HUES64 (cell line): ENCODE measurements at regions not wholly inside any gene's neighbourhood (a gene's known extent, or its start where the extent isn't known, plus 50 kb on each side); places are given as distances from the start of the nearest gene placed in this dataset.

ENCODE experiments used
- H3K27ac ChIP-seq: 2 replicates; pipeline ENCODE4 v1.7.0; 2013; ENCODE audit warnings: low read depth, low read length, inconsistent platforms
- H3K27me3 ChIP-seq: 2 replicates; pipeline ENCODE4 v1.6.1; 2013; ENCODE audit warnings: mild to moderate bottlenecking, low read length; ENCODE audit not compliant: insufficient read depth
- H3K36me3 ChIP-seq: 2 replicates; pipeline ENCODE4 v1.6.1; 2013; ENCODE audit warnings: mild to moderate bottlenecking, low read length; ENCODE audit not compliant: insufficient read depth
- H3K4me1 ChIP-seq: 2 replicates; pipeline ENCODE4 v1.6.1; 2013; ENCODE audit warnings: mild to moderate bottlenecking, low read length, moderate library complexity; ENCODE audit not compliant: insufficient read depth
- H3K4me3 ChIP-seq: 2 replicates; pipeline ENCODE4 v1.5.1; 2013; ENCODE audit warnings: mild to moderate bottlenecking, low read length, moderate library complexity
- H3K9ac ChIP-seq: 2 replicates; pipeline ENCODE4 v1.6.1; 2013; ENCODE audit warnings: mild to moderate bottlenecking, low read depth, low read length
- H3K9me3 ChIP-seq: 2 replicates; pipeline ENCODE4 v1.6.1; 2013; ENCODE audit warnings: low read depth, low read length; ENCODE audit not compliant: insufficient read depth
- WGBS: fragments of 150-250, 120-280 bp; methylation state at CpG from one replicate; pipeline ENCODE4 v1.1.7; 2013; ENCODE audit warnings: missing lambda C conversion rate; 5-methylcytosine and 5-hydroxymethylcytosine counted together

- Histone ChIP-seq H3K4me1 (peaks cover 24% of the 10 kb centered on the region), H3K27me3 (no peaks in the 10 kb centered on the region), H3K9ac (no peak overlapping the region), H3K36me3 (no peaks in the 10 kb centered on the region), H3K4me3 (no peak overlapping the region), H3K9me3 (no peaks in the 10 kb centered on the region), H3K27ac (no peak overlapping the region)
- 93% methylated on average over 8 of the region's 8 CpGs for WGBS
Observed at GRCh38 chr7:87671-88070, 104.7 kb upstream of the FAM20C start.

GRCh38 chr7:88095-88926 is 104.1 kb upstream of the FAM20C start:
- WGBS: 77% methylated on average over 27 of the region's 27 CpGs
- no peak overlapping the region for H3K27ac ChIP-seq

GRCh38 chr7:88927-89231 is 103.5 kb upstream of the FAM20C start:
- H3K9me3 ChIP-seq: no peaks in the 10 kb centered on the region
- no peak overlapping the region for H3K27ac ChIP-seq
- no peaks in the 10 kb centered on the region for H3K36me3 ChIP-seq
- H3K4me3 ChIP-seq: no peak overlapping the region
- 91% methylated on average over 6 of the region's 6 CpGs for WGBS
- H3K9ac ChIP-seq: no peak overlapping the region
- H3K27me3 ChIP-seq: no peaks in the 10 kb centered on the region
- H3K4me1 ChIP-seq: peaks cover 30% of the 10 kb centered on the region

More at GRCh38 chr7:88095-88926, 104.1 kb upstream of the FAM20C start:
- H3K36me3 ChIP-seq: no peaks in the 10 kb centered on the region
- peaks cover 26% of the 10 kb centered on the region for H3K4me1 ChIP-seq
- no peaks in the 10 kb centered on the region for H3K9me3 ChIP-seq
- no peaks in the 10 kb centered on the region for H3K27me3 ChIP-seq
- no peak overlapping the region for H3K9ac ChIP-seq
- H3K4me3 ChIP-seq: no peak overlapping the region

GRCh38 chr7:89232-90019 is 102.9 kb upstream of the FAM20C start:
- no peak overlapping the region for H3K4me3 ChIP-seq
- no peaks in the 10 kb centered on the region for H3K9me3 ChIP-seq
- no peaks in the 10 kb centered on the region for H3K27me3 ChIP-seq
- no peak overlapping the region for H3K9ac ChIP-seq
- H3K36me3 ChIP-seq: no peaks in the 10 kb centered on the region
- WGBS: 91% methylated on average over 9 of the region's 9 CpGs
- no peak overlapping the region for H3K27ac ChIP-seq
- H3K4me1 ChIP-seq: peaks cover 35% of the 10 kb centered on the region

- no peak overlapping the region for H3K9ac ChIP-seq
- H3K4me1 ChIP-seq: peaks cover 45% of the 10 kb centered on the region
- H3K27ac ChIP-seq: no peak overlapping the region
- 88% methylated on average over 13 of the region's 13 CpGs for WGBS
- H3K27me3 ChIP-seq: no peaks in the 10 kb centered on the region
- H3K4me3 ChIP-seq: no peak overlapping the region
- no peaks in the 10 kb centered on the region for H3K9me3 ChIP-seq
- no peaks in the 10 kb centered on the region for H3K36me3 ChIP-seq
Observed at GRCh38 chr7:90111-91063, 102.0 kb upstream of the FAM20C start.

- Histone ChIP-seq H3K4me3 (no peak overlapping the region), H3K27ac (no peak overlapping the region), H3K36me3 (no peaks in the 10 kb centered on the region), H3K9ac (no peak overlapping the region), H3K9me3 (no peaks in the 10 kb centered on the region), H3K27me3 (no peaks in the 10 kb centered on the region), H3K4me1 (peaks cover 54% of the 10 kb centered on the region)
- WGBS: 85% methylated on average over 18 of the region's 18 CpGs
Observed at GRCh38 chr7:91396-92175, 100.8 kb upstream of the FAM20C start.

- no peaks in the 10 kb centered on the region for H3K27me3 ChIP-seq
- H3K9me3 ChIP-seq: no peaks in the 10 kb centered on the region
- H3K4me1 ChIP-seq: peaks cover 58% of the 10 kb centered on the region
- H3K36me3 ChIP-seq: no peaks in the 10 kb centered on the region
- no peak overlapping the region for H3K4me3 ChIP-seq
- no peak overlapping the region for H3K27ac ChIP-seq
- WGBS: 64% methylated on average over 6 of the region's 6 CpGs
- H3K9ac ChIP-seq: no peak overlapping the region
Observed at GRCh38 chr7:92231-92674, 100.1 kb upstream of the FAM20C start.

- no peaks in the 10 kb centered on the region for H3K36me3 ChIP-seq
- peaks cover 66% of the 10 kb centered on the region for H3K4me1 ChIP-seq
- no peak overlapping the region for H3K9ac ChIP-seq
- peaks cover under 1% of the 10 kb centered on the region; the same call in 1 of the 2 replicates for H3K9me3 ChIP-seq
- no peak overlapping the region for H3K4me3 ChIP-seq
- H3K27ac ChIP-seq: no peak overlapping the region
- 93% methylated on average over 26 of the region's 27 CpGs for WGBS
- H3K27me3 ChIP-seq: no peaks in the 10 kb centered on the region
Observed at GRCh38 chr7:92888-93672, 99.3 kb upstream of the FAM20C start.

- H3K36me3 ChIP-seq: no peaks in the 10 kb centered on the region
- H3K4me1 ChIP-seq: peaks cover 66% of the 10 kb centered on the region
- H3K9me3 ChIP-seq: peaks cover 10% of the 10 kb centered on the region; the same call in 1 of the 2 replicates
- 83% methylated on average over 6 of the region's 6 CpGs for WGBS
- no peak overlapping the region for H3K9ac ChIP-seq
- H3K4me3 ChIP-seq: no peak overlapping the region
- H3K27ac ChIP-seq: 0 out of 2 replicates have a peak overlapping the region, but pooled peaks have one; percentile 28
- no peaks in the 10 kb centered on the region for H3K27me3 ChIP-seq
Observed at GRCh38 chr7:94251-94801, 98.0 kb upstream of the FAM20C start.
